ENCODE measurements at regions not wholly inside any gene's neighbourhood (a gene's known extent, or its start where the extent isn't known, plus 50 kb on each side); places are given as distances from the start of the nearest gene placed in this dataset.
A peak's percentile ranks its signal among the peaks of the same experiment; 100 is the strongest.
"Not testable (repeated sequence)": the region's sequence is repeated elsewhere in the genome, so short reads cannot be mapped to it uniquely, and the experiment has no call there.

DNA sequence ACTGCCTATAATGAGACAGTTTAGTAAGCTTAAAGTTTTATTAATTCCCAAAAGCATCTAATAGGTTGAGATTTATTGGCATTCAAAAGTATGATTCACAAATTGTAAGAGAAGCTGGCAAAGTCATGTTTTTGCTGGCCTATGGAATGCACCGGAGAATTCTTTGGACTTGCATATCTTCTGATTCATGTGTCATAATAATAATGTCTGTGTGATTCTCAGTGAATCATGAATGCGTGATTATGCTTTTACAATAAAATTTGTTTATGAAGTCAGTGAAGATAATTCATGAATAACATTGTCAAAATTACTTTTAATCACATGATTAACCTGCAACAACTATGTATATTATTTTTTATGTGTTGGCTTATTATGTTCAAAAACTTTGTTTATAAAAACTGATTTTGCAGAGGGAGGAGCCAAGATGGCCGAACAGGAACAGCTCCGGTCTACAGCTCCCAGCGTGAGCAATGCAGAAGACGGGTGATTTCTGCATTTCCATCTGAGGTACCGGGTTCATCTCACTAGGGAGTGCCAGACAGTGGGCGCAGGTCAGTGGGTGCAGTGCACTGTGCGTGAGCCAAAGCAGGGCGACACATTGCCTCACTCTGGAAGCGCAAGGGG, 389.2 kb downstream of the SRGAP2C start:
- peak; percentile 8 for DNase-seq (ENCODE audit: low spot score)

- DNase-seq (ENCODE audit: low spot score), result not testable (repeated sequence)
Observed at GRCh38 chr1:121574505-121574899, 389.7 kb downstream of the SRGAP2C start.

DNA sequence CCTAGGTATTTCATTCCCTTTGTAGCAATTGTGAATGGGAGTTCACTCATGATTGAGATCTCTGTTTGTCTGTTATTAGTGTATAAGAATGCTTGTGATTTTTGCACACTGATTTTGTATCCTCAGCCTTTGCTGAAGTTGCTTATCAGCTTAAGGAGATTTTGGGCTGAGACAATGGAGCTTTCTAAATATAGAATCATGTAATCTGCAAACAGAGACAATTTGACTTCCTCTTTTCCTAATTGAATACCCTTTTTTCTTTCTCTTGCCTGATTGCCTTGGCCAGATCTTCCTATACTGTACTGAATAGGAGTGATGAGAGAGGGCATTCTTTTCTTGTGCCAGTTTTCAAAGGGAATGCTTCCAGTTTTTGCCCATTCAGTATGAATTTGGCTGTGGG, 398.1 kb downstream of the SRGAP2C start:
- DNase-seq (ENCODE audit: low spot score), result not testable (repeated sequence)

GRCh38 chr1:121586369-121587229, 401.8 kb downstream of the SRGAP2C start:
- DNase-seq (ENCODE audit: low spot score), result no peak

- no peak for DNase-seq (ENCODE audit: low spot score)
Observed at GRCh38 chr1:121587230-121587569, 402.4 kb downstream of the SRGAP2C start.

DNA sequence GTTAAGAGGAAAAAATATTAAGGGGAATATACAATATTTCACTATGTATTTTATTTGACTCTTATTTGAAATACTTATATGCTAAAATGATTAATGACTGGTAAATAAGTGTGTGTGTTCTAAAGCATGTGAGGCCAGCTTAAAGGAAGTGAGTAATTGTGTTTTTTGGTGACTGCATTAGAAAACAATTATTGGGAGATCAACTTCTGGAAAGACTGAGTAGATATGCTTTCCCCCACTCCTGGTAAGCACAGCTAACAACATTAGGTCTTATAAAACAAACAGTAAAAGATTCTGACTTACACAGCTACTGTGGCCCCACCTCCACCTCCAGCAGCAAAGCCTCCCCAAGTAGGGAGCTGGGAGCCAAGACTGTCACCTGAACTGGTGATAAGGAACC, 403.0 kb downstream of the SRGAP2C start:
- no peak for DNase-seq (ENCODE audit: low spot score)

- DNase-seq (ENCODE audit: low spot score), result no peak
Observed at GRCh38 chr1:121594096-121594495, 409.3 kb downstream of the SRGAP2C start.

GRCh38 chr1:121595089-121595488, 410.3 kb downstream of the SRGAP2C start:
- no peak for DNase-seq (ENCODE audit: low spot score)

GRCh38 chr1:121604843-121605444, 420.2 kb downstream of the SRGAP2C start:
- DNase-seq (ENCODE audit: low spot score), result not testable (repeated sequence)

- DNase-seq (ENCODE audit: low spot score), result not testable (repeated sequence)
Observed at GRCh38 chr1:121607499-121607898, 422.7 kb downstream of the SRGAP2C start.

Data from COLO829 (cell line).